ENCODE measurements at regions not wholly inside any gene's neighbourhood (a gene's known extent, or its start where the extent isn't known, plus 50 kb on each side); places are given as distances from the start of the nearest gene placed in this dataset.

GRCh38 chrX:96081891-96082290 lies 602.8 kb upstream of the DIAPH2 start:
- TF ChIP-seq CTCF (IDR thresholded peaks at IDR 0.05 in 4 of 5, conservative IDR thresholded peaks at IDR 0.05 in 1 of 5) (no peak), POLR2A (IDR thresholded peaks at IDR 0.05) (no peak)
